Panc1 (cell line): ENCODE measurements at regions not wholly inside any gene's neighbourhood (a gene's known extent, or its start where the extent isn't known, plus 50 kb on each side); places are given as distances from the start of the nearest gene placed in this dataset.

Experiments
- CTCF ChIP-seq: fragments of 450-650 bp; IDR thresholded peaks from 2 replicates; pipeline ENCODE4 v1.5.1; 2017; ENCODE audit warnings: mild to moderate bottlenecking
- POLR2AphosphoS5 ChIP-seq: IDR thresholded peaks from 2 replicates; pipeline ENCODE4 v1.6.1; 2012; ENCODE audit warnings: mild to moderate bottlenecking, low read depth, low read length, moderate library complexity
- REST ChIP-seq, 2 experiments: IDR thresholded peaks; 2 replicates each; pipeline ENCODE4 v1.6.1; 2011 to 2012; ENCODE audit warnings: low read depth in 2 of 2, control low read depth in 1 of 2, low read length in 1 of 2, mild to moderate bottlenecking in 1 of 2, moderate library complexity in 1 of 2; ENCODE audit not compliant: insufficient read depth in 1 of 2
- SIN3A ChIP-seq: IDR thresholded peaks from 2 replicates; pipeline ENCODE4 v1.6.1; 2012; ENCODE audit warnings: low read depth, mild to moderate bottlenecking, low read length, moderate library complexity, borderline replicate concordance; ENCODE audit not compliant: insufficient read depth
- TCF7L2 ChIP-seq: IDR thresholded peaks from 2 replicates; pipeline ENCODE4 v1.6.1; 2011; ENCODE audit warnings: mild to moderate bottlenecking, low read depth, low read length, inconsistent platforms

- no peak for TF ChIP-seq REST (IDR thresholded peaks at IDR 0.05; ENCODE audit: insufficient read depth in 1 of 2, low read depth in 2 of 2, low read length in 1 of 2)
- TF ChIP-seq TCF7L2: no peak
- TF ChIP-seq CTCF: peak; percentile 12; the same call in 1 of the 2 replicates
- no peak for TF ChIP-seq POLR2AphosphoS5
- no peak for TF ChIP-seq SIN3A
Measured at GRCh38 chr7:9890092-9890491, 1083.6 kb upstream of the PHF14 start.
